ENCODE measurements at regions not wholly inside any gene's neighbourhood (a gene's known extent, or its start where the extent isn't known, plus 50 kb on each side); places are given as distances from the start of the nearest gene placed in this dataset.
"Not testable (repeated sequence)": the region's sequence is repeated elsewhere in the genome, so short reads cannot be mapped to it uniquely, and the experiment has no call there.

DNA sequence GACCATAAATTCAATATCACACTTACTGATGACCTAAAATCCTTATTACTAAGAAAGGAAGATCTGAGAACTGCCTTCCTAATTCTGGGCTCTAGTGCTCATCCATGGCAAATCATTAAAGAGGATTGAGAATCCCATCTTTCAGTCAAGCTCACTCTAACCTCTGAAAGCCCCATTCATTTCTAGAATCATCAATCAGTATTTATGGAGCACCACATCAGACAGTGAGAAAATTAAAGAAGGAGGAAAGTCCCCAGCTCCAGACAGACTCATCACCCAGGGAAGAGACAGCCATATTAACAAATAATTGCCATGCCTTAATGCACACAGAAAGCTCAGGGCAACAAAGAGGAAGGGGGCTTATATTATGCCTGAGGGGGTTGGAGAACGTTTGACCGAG, 256.1 kb upstream of the SOX9 start:
- no peak for DNase-seq (ENCODE audit: low spot score in 2 of 2)
- H3K27ac Mint-ChIP-seq, result no peak overlapping the region
- ATAC-seq (ENCODE audit: low read depth), result no peak
- H3K4me3 Mint-ChIP-seq, result no peak overlapping the region
- no peaks in the 10 kb centered on the region for H3K36me3 Mint-ChIP-seq
- H3K4me1 Mint-ChIP-seq, result no peaks in the 10 kb centered on the region
- H3K27me3 Mint-ChIP-seq, result no peaks in the 10 kb centered on the region
- H3K9me3 Mint-ChIP-seq, result peaks cover 3% of the 10 kb centered on the region

GRCh38 chr17:71866095-71866494, 254.7 kb upstream of the SOX9 start:
- ATAC-seq (ENCODE audit: low read depth), result no peak
- H3K4me1 Mint-ChIP-seq, result no peaks in the 10 kb centered on the region

DNA sequence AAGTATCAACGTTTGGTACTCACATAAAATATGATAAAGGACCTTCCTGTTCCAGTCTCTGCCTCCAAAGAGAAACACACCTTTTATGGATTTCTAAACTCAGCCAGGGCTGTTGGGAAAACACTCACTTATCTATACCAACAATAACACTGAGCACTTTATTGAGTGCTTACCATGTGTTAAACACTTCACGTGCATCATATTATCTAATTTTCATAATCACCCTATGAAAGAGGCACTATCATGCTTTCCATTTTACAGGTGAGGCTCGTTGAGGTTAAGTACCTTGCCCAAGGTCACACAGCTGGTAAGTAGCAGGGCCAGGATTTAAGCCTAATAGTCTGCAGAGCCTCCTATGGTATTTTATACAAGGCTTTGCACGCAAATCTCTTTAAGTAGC, 251.5 kb upstream of the SOX9 start:
- no peaks in the 10 kb centered on the region for H3K36me3 Mint-ChIP-seq

More at GRCh38 chr17:71866095-71866494, 254.7 kb upstream of the SOX9 start:
- Mint-ChIP-seq H3K27me3 (no peaks in the 10 kb centered on the region), H3K4me3 (no peak overlapping the region), H3K9me3 (peaks cover 3% of the 10 kb centered on the region), H3K27ac (no peak overlapping the region), H3K36me3 (no peaks in the 10 kb centered on the region)
- no peak for DNase-seq (ENCODE audit: low spot score in 2 of 2)

DNA sequence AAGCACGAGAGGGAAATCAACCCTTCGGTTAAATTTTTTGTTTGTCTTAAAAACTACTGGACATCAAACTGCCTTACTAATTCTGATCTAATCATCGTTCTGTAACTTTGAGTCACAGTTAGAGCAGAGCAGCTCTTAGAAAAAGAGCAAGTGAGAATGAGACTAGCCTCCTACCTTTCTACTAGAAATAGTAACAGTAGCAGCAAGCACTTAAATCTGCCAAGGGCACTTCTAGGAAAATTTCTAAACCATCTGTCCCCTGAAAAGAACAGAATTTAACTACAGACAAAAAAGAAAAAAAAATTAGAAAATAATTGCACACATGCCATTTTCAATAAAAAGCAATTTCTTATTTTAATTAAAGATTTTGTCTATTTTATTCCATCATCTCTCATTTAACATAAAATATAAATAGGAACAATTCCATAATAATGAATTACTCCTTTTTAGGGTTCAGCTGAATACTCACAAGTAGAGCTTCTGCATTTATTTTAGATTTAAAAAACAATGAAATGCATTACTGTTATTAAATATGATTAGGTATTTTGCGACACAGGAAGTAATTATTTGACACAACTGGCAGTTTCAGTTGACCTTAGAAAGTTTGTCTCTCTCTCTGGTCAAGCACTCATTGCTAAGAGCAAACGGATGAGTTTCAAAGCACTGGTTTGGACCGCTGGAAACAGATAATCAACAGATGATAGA, 250.8 kb upstream of the SOX9 start:
- H3K4me1 Mint-ChIP-seq, result no peaks in the 10 kb centered on the region
- H3K36me3 Mint-ChIP-seq, result no peaks in the 10 kb centered on the region
- no peak for ATAC-seq (ENCODE audit: low read depth)
- H3K9me3 Mint-ChIP-seq, result peaks cover 4% of the 10 kb centered on the region
- DNase-seq (ENCODE audit: low spot score in 2 of 2), result no peak
- H3K27me3 Mint-ChIP-seq, result no peaks in the 10 kb centered on the region
- H3K27ac Mint-ChIP-seq, result no peak overlapping the region
- no peak overlapping the region for H3K4me3 Mint-ChIP-seq

More for the DNA sequence above, 251.5 kb upstream of the SOX9 start:
- H3K27ac Mint-ChIP-seq, result no peak overlapping the region
- H3K4me3 Mint-ChIP-seq, result no peak overlapping the region
- ATAC-seq (ENCODE audit: low read depth), result no peak
- no peaks in the 10 kb centered on the region for H3K27me3 Mint-ChIP-seq
- DNase-seq (ENCODE audit: low spot score in 2 of 2), result no peak
- H3K4me1 Mint-ChIP-seq, result no peaks in the 10 kb centered on the region
- peaks cover 3% of the 10 kb centered on the region for H3K9me3 Mint-ChIP-seq

- ATAC-seq (ENCODE audit: low read depth) (no peak), DNase-seq (ENCODE audit: low spot score in 2 of 2) (no peak)
- no peaks in the 10 kb centered on the region for H3K36me3 Mint-ChIP-seq
- H3K4me1 Mint-ChIP-seq, result no peaks in the 10 kb centered on the region
- H3K27ac Mint-ChIP-seq, result no peak overlapping the region
- no peak overlapping the region for H3K4me3 Mint-ChIP-seq
- H3K27me3 Mint-ChIP-seq, result no peaks in the 10 kb centered on the region
- H3K9me3 Mint-ChIP-seq, result peaks cover 4% of the 10 kb centered on the region
Measured at GRCh38 chr17:71870546-71870862, 250.3 kb upstream of the SOX9 start.

DNA sequence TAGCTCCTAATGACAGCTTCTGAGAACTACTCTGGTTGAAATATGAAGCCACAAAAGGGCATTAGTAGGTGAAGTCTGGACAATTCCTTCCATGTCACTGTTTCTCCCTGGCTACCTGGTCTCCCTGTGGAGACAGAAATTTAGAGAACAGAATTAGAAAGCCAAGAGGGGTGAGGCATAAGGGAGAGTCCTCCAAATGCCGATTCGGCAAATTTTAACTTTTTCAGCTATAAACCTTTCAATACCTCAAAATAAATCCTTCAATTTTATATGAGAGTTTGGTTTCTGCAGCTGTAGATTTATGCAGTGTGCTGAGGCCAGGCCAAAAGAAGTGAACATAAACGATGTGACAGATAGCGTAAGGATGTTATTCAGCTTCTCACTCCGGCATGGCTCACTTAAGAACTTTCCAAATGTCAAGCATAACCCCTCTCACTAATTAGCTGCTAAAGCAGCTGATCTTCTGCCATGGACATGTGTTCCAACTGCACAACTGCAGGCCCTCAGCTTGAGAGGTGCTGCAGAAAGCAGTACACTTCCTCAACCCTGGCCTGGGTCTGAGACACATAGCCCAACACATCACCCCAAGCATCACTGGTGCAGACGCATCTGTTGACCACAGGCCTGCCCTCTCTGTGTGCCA, 247.9 kb upstream of the SOX9 start:
- Mint-ChIP-seq H3K4me1 (no peaks in the 10 kb centered on the region), H3K9me3 (peaks cover 2% of the 10 kb centered on the region), H3K4me3 (no peak overlapping the region), H3K36me3 (no peaks in the 10 kb centered on the region), H3K27me3 (no peaks in the 10 kb centered on the region), H3K27ac (no peak overlapping the region)
- ATAC-seq (ENCODE audit: low read depth) (no peak), DNase-seq (ENCODE audit: low spot score in 2 of 2) (no peak)

DNA sequence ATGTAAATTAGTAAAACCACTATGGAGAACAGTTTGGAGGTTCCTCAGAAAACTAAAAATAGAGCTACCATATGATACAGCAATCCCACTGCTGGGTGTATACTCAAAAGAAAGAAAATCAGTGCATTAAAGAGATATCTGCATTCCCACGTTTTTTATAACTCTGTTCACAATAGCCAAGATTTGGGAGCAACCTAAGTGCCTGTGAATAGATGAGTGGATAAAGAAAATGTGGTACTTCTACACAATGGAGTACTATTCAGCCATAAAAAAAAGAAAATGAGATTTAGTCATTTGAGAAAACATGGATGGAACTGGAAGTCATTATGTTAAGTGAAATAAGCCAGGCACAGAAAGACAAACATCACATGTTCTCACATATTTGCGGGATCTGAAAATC, 246.0 kb upstream of the SOX9 start:
- not testable (repeated sequence) for H3K36me3 Mint-ChIP-seq; H3K9me3 Mint-ChIP-seq; ATAC-seq (ENCODE audit: low read depth); H3K27ac Mint-ChIP-seq; DNase-seq (ENCODE audit: low spot score in 2 of 2); H3K27me3 Mint-ChIP-seq; H3K4me3 Mint-ChIP-seq; H3K4me1 Mint-ChIP-seq

- H3K4me1 Mint-ChIP-seq, result no peaks in the 10 kb centered on the region
- ATAC-seq (ENCODE audit: low read depth) (no peak), DNase-seq (ENCODE audit: low spot score in 2 of 2) (no peak)
- H3K9me3 Mint-ChIP-seq, result peaks cover 5% of the 10 kb centered on the region
- H3K36me3 Mint-ChIP-seq, result no peaks in the 10 kb centered on the region
- no peaks in the 10 kb centered on the region for H3K27me3 Mint-ChIP-seq
- H3K4me3 Mint-ChIP-seq, result no peak overlapping the region
- no peak overlapping the region for H3K27ac Mint-ChIP-seq
Measured at GRCh38 chr17:71878271-71878670, 242.5 kb upstream of the SOX9 start.

- ATAC-seq (ENCODE audit: low read depth) (no peak), DNase-seq (ENCODE audit: low spot score in 2 of 2) (no peak)
- H3K36me3 Mint-ChIP-seq, result no peaks in the 10 kb centered on the region
- H3K4me3 Mint-ChIP-seq, result no peak overlapping the region
- H3K9me3 Mint-ChIP-seq, result peaks cover 7% of the 10 kb centered on the region
- H3K4me1 Mint-ChIP-seq, result no peaks in the 10 kb centered on the region
- no peak overlapping the region for H3K27ac Mint-ChIP-seq
- no peaks in the 10 kb centered on the region for H3K27me3 Mint-ChIP-seq
Measured at GRCh38 chr17:71878998-71879397, 241.8 kb upstream of the SOX9 start.

DNA sequence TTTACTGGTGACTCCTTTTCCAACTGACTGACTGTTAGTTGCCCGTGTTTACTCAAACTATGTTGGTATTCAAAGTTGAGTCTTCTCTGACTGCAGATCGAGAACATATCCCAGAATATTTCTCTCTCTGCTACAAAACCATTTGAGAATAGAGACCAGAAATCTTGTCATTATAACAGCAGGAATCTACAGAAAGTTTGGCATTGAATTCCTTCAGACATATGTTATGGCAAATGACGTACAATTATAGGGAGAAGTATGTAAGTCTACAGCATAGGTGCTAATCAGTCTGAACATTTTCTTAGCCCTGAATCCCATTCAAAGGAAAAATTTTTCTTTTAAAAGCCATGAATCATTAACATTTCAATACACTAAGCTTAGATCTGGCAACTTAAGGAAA, 239.8 kb upstream of the SOX9 start:
- ATAC-seq (ENCODE audit: low read depth), result no peak
- no peaks in the 10 kb centered on the region for H3K36me3 Mint-ChIP-seq
- peaks cover 9% of the 10 kb centered on the region for H3K9me3 Mint-ChIP-seq
- no peak for DNase-seq (ENCODE audit: low spot score in 2 of 2)
- H3K27ac Mint-ChIP-seq, result no peak overlapping the region
- no peaks in the 10 kb centered on the region for H3K27me3 Mint-ChIP-seq
- H3K4me3 Mint-ChIP-seq, result no peak overlapping the region
- H3K4me1 Mint-ChIP-seq, result no peaks in the 10 kb centered on the region

GRCh38 chr17:71881581-71881980, 239.2 kb upstream of the SOX9 start:
- Mint-ChIP-seq H3K27me3 (no peaks in the 10 kb centered on the region), H3K9me3 (peaks cover 9% of the 10 kb centered on the region), H3K4me3 (no peak overlapping the region), H3K36me3 (no peaks in the 10 kb centered on the region), H3K27ac (no peak overlapping the region), H3K4me1 (no peaks in the 10 kb centered on the region)
- ATAC-seq (ENCODE audit: low read depth) (no peak), DNase-seq (ENCODE audit: low spot score in 2 of 2) (no peak)

- Mint-ChIP-seq H3K4me3 (no peak overlapping the region), H3K4me1 (no peaks in the 10 kb centered on the region), H3K27ac (no peak overlapping the region), H3K36me3 (no peaks in the 10 kb centered on the region), H3K27me3 (no peaks in the 10 kb centered on the region), H3K9me3 (peaks cover 9% of the 10 kb centered on the region)
- DNase-seq (ENCODE audit: low spot score in 2 of 2) (no peak), ATAC-seq (ENCODE audit: low read depth) (no peak)
Measured at GRCh38 chr17:71883258-71883657, 237.6 kb upstream of the SOX9 start.

- H3K27ac Mint-ChIP-seq, result no peak overlapping the region
- H3K9me3 Mint-ChIP-seq, result peaks cover 9% of the 10 kb centered on the region
- H3K4me1 Mint-ChIP-seq, result no peaks in the 10 kb centered on the region
- ATAC-seq (ENCODE audit: low read depth) (no peak), DNase-seq (ENCODE audit: low spot score in 2 of 2) (no peak)
- no peak overlapping the region for H3K4me3 Mint-ChIP-seq
- H3K36me3 Mint-ChIP-seq, result no peaks in the 10 kb centered on the region
- no peaks in the 10 kb centered on the region for H3K27me3 Mint-ChIP-seq
Measured at GRCh38 chr17:71883845-71884244, 237.0 kb upstream of the SOX9 start.

DNA sequence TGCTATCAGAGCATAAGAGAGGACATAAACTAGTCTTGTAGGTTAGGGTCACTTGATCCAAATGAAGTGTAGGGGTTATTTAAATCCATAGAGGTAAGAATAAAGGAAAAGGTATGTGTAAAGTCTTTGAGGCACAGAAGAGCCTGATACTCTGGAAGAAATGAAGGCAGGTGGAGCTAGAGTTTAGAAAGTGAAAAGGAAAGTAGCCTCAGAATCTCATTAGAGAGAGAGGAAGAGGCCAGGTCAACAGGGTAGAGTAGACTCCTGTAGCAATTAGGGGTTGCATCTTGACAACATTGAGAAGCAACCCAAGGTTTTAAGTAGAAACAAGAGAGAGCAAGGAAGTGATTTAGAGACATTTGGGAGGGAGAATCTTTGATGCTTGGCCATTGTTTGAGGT, 235.2 kb upstream of the SOX9 start:
- peaks cover 9% of the 10 kb centered on the region for H3K9me3 Mint-ChIP-seq
- H3K4me3 Mint-ChIP-seq, result no peak overlapping the region
- H3K36me3 Mint-ChIP-seq, result no peaks in the 10 kb centered on the region
- H3K27me3 Mint-ChIP-seq, result no peaks in the 10 kb centered on the region
- H3K27ac Mint-ChIP-seq, result no peak overlapping the region
- H3K4me1 Mint-ChIP-seq, result no peaks in the 10 kb centered on the region
- ATAC-seq (ENCODE audit: low read depth) (no peak), DNase-seq (ENCODE audit: low spot score in 2 of 2) (no peak)

GRCh38 chr17:71899317-71899716, 221.5 kb upstream of the SOX9 start:
- Mint-ChIP-seq H3K4me1 (no peaks in the 10 kb centered on the region), H3K27me3 (no peaks in the 10 kb centered on the region), H3K4me3 (no peak overlapping the region), H3K9me3 (peaks cover 5% of the 10 kb centered on the region), H3K27ac (no peak overlapping the region), H3K36me3 (no peaks in the 10 kb centered on the region)
- DNase-seq (ENCODE audit: low spot score in 2 of 2), result no peak
- ATAC-seq (ENCODE audit: low read depth), result no peak

All from memory B cell (primary cell).